ENCODE measurements at regions not wholly inside any gene's neighbourhood (a gene's known extent, or its start where the extent isn't known, plus 50 kb on each side); places are given as distances from the start of the nearest gene placed in this dataset.
A peak's percentile ranks its signal among the peaks of the same experiment; 100 is the strongest.

DNA sequence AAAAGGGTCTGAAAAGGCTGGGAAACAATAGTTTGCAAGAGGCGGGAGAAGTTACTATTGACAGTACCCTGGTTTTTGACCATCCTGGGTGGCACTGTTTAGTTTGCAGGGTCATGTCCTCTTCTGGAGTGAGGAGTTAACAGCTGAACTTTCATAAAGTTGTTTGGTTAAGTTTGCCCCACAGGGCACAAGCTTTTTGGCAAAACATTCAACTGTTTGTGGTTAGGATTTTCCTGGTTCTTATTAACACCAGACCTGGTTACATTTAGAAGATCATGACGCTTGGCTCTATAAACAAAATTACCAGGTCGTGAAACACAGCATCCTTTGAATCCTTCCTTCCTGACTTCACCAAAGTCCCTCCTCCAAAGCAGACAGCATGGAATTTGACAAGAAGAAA is 106.1 kb downstream of the RIN2 start:
- no peak overlapping the region for H3K4me2 ChIP-seq (ENCODE audit: low read length)
- H3K79me2 ChIP-seq (ENCODE audit: insufficient read depth, low read length), result no peaks in the 10 kb centered on the region
- H3K4me1 Mint-ChIP-seq (ENCODE audit: low read depth, unreplicated experiment), result peaks cover 11% of the 10 kb centered on the region
- no peak overlapping the region for H3K4me3 Mint-ChIP-seq (ENCODE audit: unreplicated experiment)
- H3K4me3 ChIP-seq (ENCODE audit: insufficient read depth, low read depth, low read length), result no peak overlapping the region
- FAIRE-seq (no peak), DNase-seq (ENCODE audit: low read depth) (no peak)
- peaks cover 10% of the 10 kb centered on the region for H3K9me3 Mint-ChIP-seq (ENCODE audit: unreplicated experiment)
- no peaks in the 10 kb centered on the region for H3K36me3 ChIP-seq (ENCODE audit: insufficient read depth, low read length)
- no peak overlapping the region for H3K27ac Mint-ChIP-seq (ENCODE audit: unreplicated experiment)
- TF ChIP-seq CTCF (IDR thresholded peaks at IDR 0.05; ENCODE audit: insufficient read depth, low read depth, low read length) (no peak), EZH2 (IDR thresholded peaks at IDR 0.05; ENCODE audit: insufficient read depth, low read length) (no peak)
- no peaks in the 10 kb centered on the region for H3K27me3 Mint-ChIP-seq (ENCODE audit: low read depth, unreplicated experiment)
- H3K27ac ChIP-seq (ENCODE audit: low read depth, low read length), result no peak overlapping the region
- H4K20me1 ChIP-seq (ENCODE audit: insufficient read depth, low read length), result no peaks in the 10 kb centered on the region
- H3K9ac ChIP-seq (ENCODE audit: low read length), result no peak overlapping the region
- no peaks in the 10 kb centered on the region for H3K4me1 ChIP-seq (ENCODE audit: insufficient read depth, low read length)
- peaks cover 10% of the 10 kb centered on the region for H3K36me3 Mint-ChIP-seq (ENCODE audit: low read depth, unreplicated experiment)
- H3K27me3 ChIP-seq (ENCODE audit: insufficient read depth, low read length), result no peaks in the 10 kb centered on the region
- no peak overlapping the region for H2AFZ ChIP-seq (ENCODE audit: low read depth, low read length)
- no peaks in the 10 kb centered on the region for H3K9me3 ChIP-seq (ENCODE audit: insufficient read depth, low read depth, low read length)

- peaks cover 5% of the 10 kb centered on the region for H3K9me3 Mint-ChIP-seq (ENCODE audit: unreplicated experiment)
- H3K9me3 ChIP-seq (ENCODE audit: insufficient read depth, low read depth, low read length), result no peaks in the 10 kb centered on the region
- H4K20me1 ChIP-seq (ENCODE audit: insufficient read depth, low read length), result no peaks in the 10 kb centered on the region
- no peak for TF ChIP-seq CTCF (IDR thresholded peaks at IDR 0.05; ENCODE audit: insufficient read depth, low read depth, low read length)
- no peak for TF ChIP-seq EZH2 (IDR thresholded peaks at IDR 0.05; ENCODE audit: insufficient read depth, low read length)
- no peak overlapping the region for H3K27ac Mint-ChIP-seq (ENCODE audit: unreplicated experiment)
- H2AFZ ChIP-seq (ENCODE audit: low read depth, low read length), result no peak overlapping the region
- no peak overlapping the region for H3K4me3 Mint-ChIP-seq (ENCODE audit: unreplicated experiment)
- peaks cover 8% of the 10 kb centered on the region for H3K4me1 Mint-ChIP-seq (ENCODE audit: low read depth, unreplicated experiment)
- DNase-seq (ENCODE audit: low read depth), result no peak
- H3K79me2 ChIP-seq (ENCODE audit: insufficient read depth, low read length), result no peaks in the 10 kb centered on the region
- no peaks in the 10 kb centered on the region for H3K27me3 Mint-ChIP-seq (ENCODE audit: low read depth, unreplicated experiment)
- H3K36me3 Mint-ChIP-seq (ENCODE audit: low read depth, unreplicated experiment), result peaks cover 15% of the 10 kb centered on the region
- FAIRE-seq, result no peak
- H3K4me3 ChIP-seq (ENCODE audit: insufficient read depth, low read depth, low read length), result no peak overlapping the region
- H3K27me3 ChIP-seq (ENCODE audit: insufficient read depth, low read length), result no peaks in the 10 kb centered on the region
- H3K36me3 ChIP-seq (ENCODE audit: insufficient read depth, low read length), result no peaks in the 10 kb centered on the region
- H3K27ac ChIP-seq (ENCODE audit: low read depth, low read length), result no peak overlapping the region
- no peak overlapping the region for H3K4me2 ChIP-seq (ENCODE audit: low read length)
- H3K9ac ChIP-seq (ENCODE audit: low read length), result no peak overlapping the region
- H3K4me1 ChIP-seq (ENCODE audit: insufficient read depth, low read length), result no peaks in the 10 kb centered on the region
These were observed 108.0 kb downstream of the RIN2 start for GRCh38 chr20:19866070-19866469.

- Mint-ChIP-seq H3K4me1 (ENCODE audit: low read depth, unreplicated experiment) (peaks cover 8% of the 10 kb centered on the region), H3K27ac (ENCODE audit: unreplicated experiment) (no peak overlapping the region), H3K27me3 (ENCODE audit: low read depth, unreplicated experiment) (no peaks in the 10 kb centered on the region), H3K4me3 (ENCODE audit: unreplicated experiment) (no peak overlapping the region), H3K9me3 (ENCODE audit: unreplicated experiment) (peaks cover 2% of the 10 kb centered on the region), H3K36me3 (ENCODE audit: low read depth, unreplicated experiment) (peaks cover 23% of the 10 kb centered on the region)
- Histone ChIP-seq H3K4me3 (ENCODE audit: insufficient read depth, low read depth, low read length) (no peak overlapping the region), H3K27ac (ENCODE audit: low read depth, low read length) (no peak overlapping the region), H3K27me3 (ENCODE audit: insufficient read depth, low read length) (no peaks in the 10 kb centered on the region), H3K9ac (ENCODE audit: low read length) (no peak overlapping the region), H3K9me3 (ENCODE audit: insufficient read depth, low read depth, low read length) (no peaks in the 10 kb centered on the region), H3K4me1 (ENCODE audit: insufficient read depth, low read length) (no peaks in the 10 kb centered on the region), H3K4me2 (ENCODE audit: low read length) (no peak overlapping the region), H3K79me2 (ENCODE audit: insufficient read depth, low read length) (no peaks in the 10 kb centered on the region), H4K20me1 (ENCODE audit: insufficient read depth, low read length) (no peaks in the 10 kb centered on the region), H3K36me3 (ENCODE audit: insufficient read depth, low read length) (no peaks in the 10 kb centered on the region), H2AFZ (ENCODE audit: low read depth, low read length) (no peak overlapping the region)
- TF ChIP-seq EZH2 (IDR thresholded peaks at IDR 0.05; ENCODE audit: insufficient read depth, low read length), result no peak
- no peak for TF ChIP-seq CTCF (IDR thresholded peaks at IDR 0.05; ENCODE audit: insufficient read depth, low read depth, low read length)
- peak; percentile 44 for DNase-seq (ENCODE audit: low read depth)
- FAIRE-seq, result no peak
These were observed 109.0 kb downstream of the RIN2 start for GRCh38 chr20:19867074-19867473.
